CD4-positive, alpha-beta T cell (primary cell): ENCODE measurements at regions not wholly inside any gene's neighbourhood (a gene's known extent, or its start where the extent isn't known, plus 50 kb on each side); places are given as distances from the start of the nearest gene placed in this dataset.

Experiments used
- ATAC-seq: fragments of 200-7000 bp; cut with Tn5 transposase; one replicate; pipeline ENCODE4 v1.10.0; 2022; ENCODE audit warnings: mild to moderate bottlenecking; ENCODE audit not compliant: poor library complexity
- CTCF ChIA-PET: fragments of 350-600 bp; sonication (Branson Sonifier 250); formaldehyde crosslinking; loops from one replicate; lab custom pipeline; 2021; ENCODE audit warnings: antibody characterized with exemption, inconsistent platforms; lab: Charles Lee
- POLR2A ChIA-PET: fragments of 350-600 bp; sonication (Branson Sonifier 250); formaldehyde crosslinking; loops from one replicate; lab custom pipeline; 2021; ENCODE audit warnings: antibody characterized with exemption, inconsistent platforms; lab: Charles Lee
- DNase-seq, 14 experiments: peaks; one replicate each; pipeline ENCODE4 v3.0.0-alpha.2; 2013 to 2020; ENCODE audit warnings: mixed read lengths in 2 of 14
- H3K27ac ChIP-seq, 2 donors: one replicate each; pipeline versions ENCODE4 v1.5.1 to v1.7.0; 2013; ENCODE audit warnings: low read length in 2 of 2, low read depth in 1 of 2, mild to moderate bottlenecking in 1 of 2
- H3K27me3 ChIP-seq, 2 experiments: 1 replicate in 1 of 2; 2 replicates in 1 of 2; pipeline versions ENCODE4 v1.6.1 to v1.7.0; 2013; ENCODE audit warnings: low read length in 2 of 2, control low read depth in 1 of 2, mild to moderate bottlenecking in 1 of 2, moderate library complexity in 1 of 2; ENCODE audit not compliant: insufficient read depth in 2 of 2, control insufficient read depth in 1 of 2
- H3K36me3 ChIP-seq: one replicate; pipeline ENCODE4 v1.6.1; 2013; ENCODE audit warnings: low read length, control low read depth; ENCODE audit not compliant: insufficient read depth
- H3K4me1 ChIP-seq: one replicate; pipeline ENCODE4 v1.6.1; 2013; ENCODE audit warnings: low read length, control low read depth; ENCODE audit not compliant: insufficient read depth
- H3K4me3 ChIP-seq: one replicate; pipeline ENCODE4 v1.5.1; 2013; ENCODE audit warnings: mild to moderate bottlenecking, low read length, moderate library complexity
- H3K9me3 ChIP-seq, 2 experiments: 1 replicate in 1 of 2; 2 replicates in 1 of 2; pipeline versions ENCODE4 v1.6.1 to v1.7.0; 2013; ENCODE audit warnings: low read length in 2 of 2, mild to moderate bottlenecking in 2 of 2, control low read depth in 1 of 2, moderate library complexity in 1 of 2; ENCODE audit not compliant: control insufficient read depth in 1 of 2, insufficient read depth in 1 of 2
- H3K27ac Mint-ChIP-seq: one replicate; pipeline ENCODE4 v1.8.0; 2020; ENCODE audit warnings: mixed read lengths
- H3K27me3 Mint-ChIP-seq: one replicate; pipeline ENCODE4 v1.8.0; 2021; ENCODE audit warnings: mixed read lengths
- H3K36me3 Mint-ChIP-seq: one replicate; pipeline ENCODE4 v1.8.0; 2021; ENCODE audit warnings: low read depth, mixed read lengths
- H3K4me1 Mint-ChIP-seq: one replicate; pipeline ENCODE4 v1.8.0; 2021; ENCODE audit warnings: low read depth, mixed read lengths
- H3K4me3 Mint-ChIP-seq: one replicate; pipeline ENCODE4 v1.8.0; 2020; ENCODE audit warnings: mild to moderate bottlenecking, mixed read lengths
- H3K9me3 Mint-ChIP-seq: one replicate; pipeline ENCODE4 v1.8.0; 2020; ENCODE audit warnings: mixed read lengths
- CTCF ChIP-seq: fragments of 200-600 bp; IDR thresholded peaks from one replicate; pipeline ENCODE4 v1.8.0; 2022; ENCODE audit warnings: antibody characterized with exemption, mild to moderate bottlenecking
- intact Hi-C, 2 experiments: fragments of 100-400 bp; cut with DNase I in 1 of 2; cut with micrococcal nuclease in 1 of 2; formaldehyde crosslinking; loops; one replicate each; pipeline versions ENCODE4 v1.15.1 to v1.9.0; 2023 to 2025; cut with DNase I, micrococcal nuclease

GRCh38 chr2:199707593-199708185 lies 143.3 kb downstream of the FTCDNL1 start:
- no peaks in the 10 kb centered on the region for H3K36me3 ChIP-seq
- no peak overlapping the region for H3K27ac ChIP-seq
- POLR2A ChIA-PET: no interaction called here
- Mint-ChIP-seq H3K9me3 (peaks cover 2% of the 10 kb centered on the region), H3K27me3 (peaks cover 8% of the 10 kb centered on the region), H3K4me1 (no peaks in the 10 kb centered on the region), H3K4me3 (no peak overlapping the region), H3K36me3 (no peaks in the 10 kb centered on the region), H3K27ac (no peak overlapping the region)
- DNase-seq (no peak), ATAC-seq (no peak)
- TF ChIP-seq CTCF: no peak
- CTCF ChIA-PET: no interaction called here
- intact Hi-C loops: loop anchor here (10.0 kb wide), 2 partner anchors 157 to 767 kb away; no protein-coding TSS in a partner anchor
- no peaks in the 10 kb centered on the region for H3K9me3 ChIP-seq
- H3K4me3 ChIP-seq: no peak overlapping the region
- H3K4me1 ChIP-seq: no peaks in the 10 kb centered on the region
- H3K27me3 ChIP-seq: no peaks in the 10 kb centered on the region

- DNase-seq (no peak), ATAC-seq (no peak)
- Histone ChIP-seq H3K36me3 (no peaks in the 10 kb centered on the region), H3K9me3 (no peaks in the 10 kb centered on the region), H3K27ac (no peak overlapping the region), H3K27me3 (no peaks in the 10 kb centered on the region), H3K4me1 (no peaks in the 10 kb centered on the region), H3K4me3 (no peak overlapping the region)
- Mint-ChIP-seq H3K9me3 (peaks cover 2% of the 10 kb centered on the region), H3K27me3 (no peaks in the 10 kb centered on the region), H3K27ac (no peak overlapping the region), H3K4me3 (no peak overlapping the region), H3K4me1 (no peaks in the 10 kb centered on the region), H3K36me3 (no peaks in the 10 kb centered on the region)
- intact Hi-C loops: loop anchor here (10.0 kb wide), 2 partner anchors 159 to 769 kb away; no protein-coding TSS in a partner anchor
- ChIA-PET POLR2A (no interaction called here), CTCF (no interaction called here)
- TF ChIP-seq CTCF: no peak
Measured at GRCh38 chr2:199705538-199705937, 145.5 kb downstream of the FTCDNL1 start.

GRCh38 chr2:199704358-199705238 lies 146.4 kb downstream of the FTCDNL1 start:
- ATAC-seq (no peak), DNase-seq (peak in 3 of 14 experiments; percentile 30 to 49 (median 49))
- H3K27me3 Mint-ChIP-seq: no peaks in the 10 kb centered on the region
- no peaks in the 10 kb centered on the region for H3K36me3 Mint-ChIP-seq
- H3K4me1 ChIP-seq: no peaks in the 10 kb centered on the region
- no peak overlapping the region for H3K4me3 Mint-ChIP-seq
- intact Hi-C loops: loop anchor here (10.0 kb wide), 2 partner anchors 160 to 770 kb away; no protein-coding TSS in a partner anchor
- ChIA-PET POLR2A (no interaction called here), CTCF (no interaction called here)
- no peak overlapping the region for H3K4me3 ChIP-seq
- no peaks in the 10 kb centered on the region for H3K36me3 ChIP-seq
- peaks cover 2% of the 10 kb centered on the region for H3K9me3 Mint-ChIP-seq
- peak; percentile 11 for TF ChIP-seq CTCF
- H3K27ac ChIP-seq: no peak overlapping the region
- no peaks in the 10 kb centered on the region for H3K27me3 ChIP-seq
- H3K4me1 Mint-ChIP-seq: no peaks in the 10 kb centered on the region
- H3K27ac Mint-ChIP-seq: no peak overlapping the region
- no peaks in the 10 kb centered on the region for H3K9me3 ChIP-seq
